Upper lobe of right lung (tissue), 1 donor: ENCODE measurements at regions not wholly inside any gene's neighbourhood (a gene's known extent, or its start where the extent isn't known, plus 50 kb on each side); places are given as distances from the start of the nearest gene placed in this dataset.

Experiments
- ATAC-seq: fragments of 200-7000 bp; cut with Tn5 transposase; one replicate; pipeline ENCODE4 v1.9.1; 2020; ENCODE audit warnings: mild to moderate bottlenecking, moderate library complexity
- DNase-seq: peaks from one replicate; pipeline ENCODE4 v3.0.0-alpha.2; 2020
- H3K27ac ChIP-seq: fragments of 200-600 bp; one replicate; pipeline ENCODE4 v1.8.0; 2022
- H3K27me3 ChIP-seq: fragments of 200-600 bp; one replicate; pipeline ENCODE4 v1.8.0; 2022; ENCODE audit warnings: mild to moderate bottlenecking
- H3K36me3 ChIP-seq: fragments of 200-600 bp; one replicate; pipeline ENCODE4 v1.8.0; 2022
- H3K4me1 ChIP-seq: fragments of 200-600 bp; one replicate; pipeline ENCODE4 v1.8.0; 2022
- H3K4me3 ChIP-seq: fragments of 200-600 bp; one replicate; pipeline ENCODE4 v1.8.0; 2022; ENCODE audit warnings: mild to moderate bottlenecking
- H3K9me3 ChIP-seq: fragments of 200-600 bp; one replicate; pipeline ENCODE4 v1.8.0; 2022
- CTCF ChIP-seq: fragments of 200-600 bp; IDR thresholded peaks from one replicate; pipeline ENCODE4 v1.8.0; 2022; ENCODE audit warnings: antibody characterized with exemption
- intact Hi-C: fragments of 100-400 bp; cut with DNase I; formaldehyde crosslinking; loops from one replicate; pipeline ENCODE4 v1.11.0; 2022
- donor health status: DM: no; HTN: yes; CAD: no; lungs with severe emphysema.

GRCh38 chr6:140579918-140580317, 1205.5 kb upstream of the CITED2 start:
- ATAC-seq (no peak), DNase-seq (no peak)
- Histone ChIP-seq H3K4me3 (no peak overlapping the region), H3K9me3 (no peaks in the 10 kb centered on the region), H3K27ac (no peak overlapping the region), H3K36me3 (no peaks in the 10 kb centered on the region), H3K4me1 (no peaks in the 10 kb centered on the region), H3K27me3 (no peaks in the 10 kb centered on the region)
- intact Hi-C loops = no loop called here
- TF ChIP-seq CTCF = no peak

- H3K36me3 ChIP-seq = no peaks in the 10 kb centered on the region
- no peaks in the 10 kb centered on the region for H3K4me1 ChIP-seq
- H3K27ac ChIP-seq = no peak overlapping the region
- no peak for TF ChIP-seq CTCF
- intact Hi-C loops = no loop called here
- ATAC-seq = no peak
- no peak overlapping the region for H3K4me3 ChIP-seq
- no peaks in the 10 kb centered on the region for H3K27me3 ChIP-seq
- no peaks in the 10 kb centered on the region for H3K9me3 ChIP-seq
- DNase-seq = no peak
These were observed 1201.6 kb upstream of the CITED2 start for GRCh38 chr6:140576004-140576555.

- ATAC-seq = no peak
- intact Hi-C loops = no loop called here
- H3K27ac ChIP-seq = no peak overlapping the region
These were observed 1198.4 kb upstream of the CITED2 start for GRCh38 chr6:140572867-140573266.

GRCh38 chr6:140572129-140572528, 1197.7 kb upstream of the CITED2 start:
- Histone ChIP-seq H3K9me3 (no peaks in the 10 kb centered on the region), H3K27ac (no peak overlapping the region), H3K27me3 (no peaks in the 10 kb centered on the region), H3K4me3 (no peak overlapping the region), H3K36me3 (no peaks in the 10 kb centered on the region), H3K4me1 (no peaks in the 10 kb centered on the region)
- ATAC-seq (no peak), DNase-seq (no peak)
- TF ChIP-seq CTCF = no peak
- intact Hi-C loops = no loop called here

More at GRCh38 chr6:140572867-140573266, 1198.4 kb upstream of the CITED2 start:
- Histone ChIP-seq H3K4me3 (no peak overlapping the region), H3K27me3 (no peaks in the 10 kb centered on the region), H3K4me1 (no peaks in the 10 kb centered on the region), H3K9me3 (no peaks in the 10 kb centered on the region), H3K36me3 (no peaks in the 10 kb centered on the region)
- no peak for TF ChIP-seq CTCF
- no peak for DNase-seq

GRCh38 chr6:140571145-140571544, 1196.7 kb upstream of the CITED2 start:
- ATAC-seq (no peak), DNase-seq (no peak)
- TF ChIP-seq CTCF = no peak

GRCh38 chr6:140567466-140567865, 1193.0 kb upstream of the CITED2 start:
- Histone ChIP-seq H3K4me1 (no peaks in the 10 kb centered on the region), H3K27me3 (no peaks in the 10 kb centered on the region), H3K36me3 (no peaks in the 10 kb centered on the region), H3K4me3 (no peak overlapping the region), H3K27ac (no peak overlapping the region), H3K9me3 (no peaks in the 10 kb centered on the region)
- DNase-seq (no peak), ATAC-seq (no peak)
- no peak for TF ChIP-seq CTCF
- intact Hi-C loops = no loop called here

More at GRCh38 chr6:140571145-140571544, 1196.7 kb upstream of the CITED2 start:
- H3K27me3 ChIP-seq = no peaks in the 10 kb centered on the region
- no peaks in the 10 kb centered on the region for H3K9me3 ChIP-seq
- H3K4me3 ChIP-seq = no peak overlapping the region
- no peaks in the 10 kb centered on the region for H3K36me3 ChIP-seq
- no peak overlapping the region for H3K27ac ChIP-seq
- intact Hi-C loops = no loop called here
- no peaks in the 10 kb centered on the region for H3K4me1 ChIP-seq
